Gastroesophageal sphincter (tissue), 3 donors: ENCODE measurements at regions not wholly inside any gene's neighbourhood (a gene's known extent, or its start where the extent isn't known, plus 50 kb on each side); places are given as distances from the start of the nearest gene placed in this dataset.

Source experiments
- CTCF ChIP-seq, 4 experiments: fragments of 200-600 bp in 2 of 4; fragments of 450-650 bp in 2 of 4; sonication (generic) in 1 of 4; IDR thresholded peaks; one replicate each; pipeline ENCODE4 v1.5.1; 2017 to 2019; ENCODE audit warnings: antibody characterized with exemption in 4 of 4, mild to moderate bottlenecking in 2 of 4, moderate library complexity in 2 of 4
- EP300 ChIP-seq: sonication (generic); formaldehyde crosslinking; IDR thresholded peaks from one replicate; pipeline ENCODE4 v1.6.1; 2017; ENCODE audit warnings: antibody characterized with exemption, mild to moderate bottlenecking
- POLR2A ChIP-seq, 2 donors: fragments of 450-650 bp; IDR thresholded peaks; one replicate each; pipeline ENCODE4 v1.6.1; 2017; ENCODE audit warnings: antibody characterized with exemption in 2 of 2, mild to moderate bottlenecking in 2 of 2, moderate library complexity in 1 of 2
- POLR2AphosphoS5 ChIP-seq: sonication (generic); formaldehyde crosslinking; IDR thresholded peaks from one replicate; pipeline ENCODE4 v1.6.1; 2017; ENCODE audit warnings: antibody characterized with exemption

- TF ChIP-seq CTCF (IDR thresholded peaks at IDR 0.05) (no peak), POLR2AphosphoS5 (no peak), EP300 (no peak), POLR2A (IDR thresholded peaks at IDR 0.05) (no peak)
These were observed 107.4 kb downstream of the SLC25A47 start for GRCh38 chr14:100430571-100430970.
